ENCODE measurements at regions not wholly inside any gene's neighbourhood (a gene's known extent, or its start where the extent isn't known, plus 50 kb on each side); places are given as distances from the start of the nearest gene placed in this dataset.

DNA sequence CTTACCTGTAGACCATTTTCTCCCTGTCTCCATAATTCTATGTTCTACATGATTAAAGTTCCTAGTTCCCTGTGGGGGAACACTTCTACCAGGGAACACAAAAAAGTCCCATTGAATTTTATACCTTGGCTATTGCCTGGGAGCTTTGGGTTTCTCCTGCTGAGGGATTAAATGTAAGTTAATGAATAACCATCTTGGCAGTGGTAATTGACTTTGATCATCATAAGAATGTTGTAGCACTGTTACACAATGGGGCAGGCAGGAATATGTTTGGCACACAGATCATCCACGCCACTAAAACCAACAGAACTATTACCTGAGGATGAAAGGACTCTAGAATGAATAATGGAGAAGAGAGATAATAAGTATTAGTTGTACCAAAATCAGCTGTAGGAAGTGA is 1106.2 kb upstream of the GJE1 start:
- no peaks in the 10 kb centered on the region for H3K36me3 Mint-ChIP-seq (ENCODE audit: unreplicated experiment)
- H3K27ac Mint-ChIP-seq (ENCODE audit: unreplicated experiment) = no peak overlapping the region
- DNase-seq = no peak
- H3K27me3 Mint-ChIP-seq (ENCODE audit: unreplicated experiment) = peaks cover 2% of the 10 kb centered on the region
- TF ChIP-seq CTCF (IDR thresholded peaks at IDR 0.05; ENCODE audit: partially characterized antibody, unreplicated experiment) = no peak
- H3K4me1 Mint-ChIP-seq (ENCODE audit: low read depth, unreplicated experiment) = no peaks in the 10 kb centered on the region
- H3K9me3 Mint-ChIP-seq (ENCODE audit: unreplicated experiment) = peaks cover 1% of the 10 kb centered on the region
- no peak overlapping the region for H3K4me3 Mint-ChIP-seq (ENCODE audit: unreplicated experiment)

DNA sequence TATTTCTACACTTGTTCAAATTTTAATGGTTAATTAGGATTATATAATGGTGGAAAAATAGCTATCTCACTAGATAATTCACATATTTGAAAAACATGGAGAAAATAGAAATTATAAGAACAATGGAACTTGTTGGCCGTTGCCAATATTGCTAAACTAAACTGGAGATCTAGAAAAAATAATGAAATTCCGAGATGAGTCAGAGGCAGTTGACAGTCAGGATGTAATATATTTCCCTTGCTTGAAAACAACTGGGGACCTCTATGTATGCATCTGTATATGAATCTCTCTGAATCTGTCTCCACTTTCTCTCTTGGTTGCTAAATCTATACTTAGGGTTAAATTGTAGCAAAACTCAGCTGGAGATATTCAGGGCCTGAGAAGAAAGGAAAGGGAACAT is 1108.2 kb upstream of the GJE1 start:
- Mint-ChIP-seq H3K9me3 (ENCODE audit: unreplicated experiment) (peaks cover 1% of the 10 kb centered on the region), H3K36me3 (ENCODE audit: unreplicated experiment) (no peaks in the 10 kb centered on the region), H3K4me1 (ENCODE audit: low read depth, unreplicated experiment) (no peaks in the 10 kb centered on the region), H3K4me3 (ENCODE audit: unreplicated experiment) (no peak overlapping the region), H3K27ac (ENCODE audit: unreplicated experiment) (no peak overlapping the region), H3K27me3 (ENCODE audit: unreplicated experiment) (peaks cover 2% of the 10 kb centered on the region)
- DNase-seq = no peak
- TF ChIP-seq CTCF (IDR thresholded peaks at IDR 0.05; ENCODE audit: partially characterized antibody, unreplicated experiment) = no peak

GRCh38 chr6:141017941-141018340 is 1114.8 kb upstream of the GJE1 start:
- H3K36me3 Mint-ChIP-seq (ENCODE audit: unreplicated experiment) = no peaks in the 10 kb centered on the region
- DNase-seq = no peak
- no peaks in the 10 kb centered on the region for H3K27me3 Mint-ChIP-seq (ENCODE audit: unreplicated experiment)
- H3K9me3 Mint-ChIP-seq (ENCODE audit: unreplicated experiment) = peaks cover 2% of the 10 kb centered on the region
- TF ChIP-seq CTCF (IDR thresholded peaks at IDR 0.05; ENCODE audit: partially characterized antibody, unreplicated experiment) = no peak
- H3K27ac Mint-ChIP-seq (ENCODE audit: unreplicated experiment) = no peak overlapping the region
- no peaks in the 10 kb centered on the region for H3K4me1 Mint-ChIP-seq (ENCODE audit: low read depth, unreplicated experiment)
- H3K4me3 Mint-ChIP-seq (ENCODE audit: unreplicated experiment) = no peak overlapping the region

DNA sequence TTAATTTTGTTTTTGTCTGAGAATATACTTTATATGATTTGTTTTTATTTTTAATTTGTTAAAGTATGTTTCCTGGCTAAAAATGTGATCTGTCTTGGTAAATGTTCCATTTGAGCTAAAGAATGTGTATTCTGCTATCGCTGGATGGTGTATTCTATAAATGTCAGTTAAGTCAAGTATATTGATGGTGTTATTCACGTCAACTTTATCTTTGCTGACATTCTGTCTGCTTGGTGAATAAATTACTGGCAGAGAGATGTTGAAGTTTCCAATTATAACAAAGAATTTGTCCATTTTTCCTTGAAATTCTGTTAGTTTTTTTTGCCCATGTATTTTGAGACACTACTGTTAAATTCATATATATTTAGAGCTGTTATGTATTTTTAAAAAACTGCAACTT is 1131.8 kb upstream of the GJE1 start:
- H3K4me3 Mint-ChIP-seq (ENCODE audit: unreplicated experiment) = no peak overlapping the region
- H3K27ac Mint-ChIP-seq (ENCODE audit: unreplicated experiment) = no peak overlapping the region
- DNase-seq = no peak
- no peaks in the 10 kb centered on the region for H3K9me3 Mint-ChIP-seq (ENCODE audit: unreplicated experiment)
- peaks cover 2% of the 10 kb centered on the region for H3K27me3 Mint-ChIP-seq (ENCODE audit: unreplicated experiment)
- H3K4me1 Mint-ChIP-seq (ENCODE audit: low read depth, unreplicated experiment) = no peaks in the 10 kb centered on the region
- TF ChIP-seq CTCF (IDR thresholded peaks at IDR 0.05; ENCODE audit: partially characterized antibody, unreplicated experiment) = no peak
- H3K36me3 Mint-ChIP-seq (ENCODE audit: unreplicated experiment) = no peaks in the 10 kb centered on the region

GRCh38 chr6:140993515-140993914 is 1139.2 kb upstream of the GJE1 start:
- TF ChIP-seq CTCF (IDR thresholded peaks at IDR 0.05; ENCODE audit: partially characterized antibody, unreplicated experiment) = no peak
- H3K36me3 Mint-ChIP-seq (ENCODE audit: unreplicated experiment) = no peaks in the 10 kb centered on the region
- H3K4me3 Mint-ChIP-seq (ENCODE audit: unreplicated experiment) = no peak overlapping the region
- no peaks in the 10 kb centered on the region for H3K9me3 Mint-ChIP-seq (ENCODE audit: unreplicated experiment)
- H3K4me1 Mint-ChIP-seq (ENCODE audit: low read depth, unreplicated experiment) = no peaks in the 10 kb centered on the region
- H3K27me3 Mint-ChIP-seq (ENCODE audit: unreplicated experiment) = no peaks in the 10 kb centered on the region
- no peak for DNase-seq
- H3K27ac Mint-ChIP-seq (ENCODE audit: unreplicated experiment) = no peak overlapping the region

Data from glutamatergic neuron (in vitro differentiated cells).